OCI-M1 (cell line): ENCODE measurements at regions not wholly inside any gene's neighbourhood (a gene's known extent, or its start where the extent isn't known, plus 50 kb on each side); places are given as distances from the start of the nearest gene placed in this dataset.

Source experiments
- DNase-seq: peaks from one replicate; lab custom pipeline; 2025; lab: John Stamatoyannopoulos, UW

DNA sequence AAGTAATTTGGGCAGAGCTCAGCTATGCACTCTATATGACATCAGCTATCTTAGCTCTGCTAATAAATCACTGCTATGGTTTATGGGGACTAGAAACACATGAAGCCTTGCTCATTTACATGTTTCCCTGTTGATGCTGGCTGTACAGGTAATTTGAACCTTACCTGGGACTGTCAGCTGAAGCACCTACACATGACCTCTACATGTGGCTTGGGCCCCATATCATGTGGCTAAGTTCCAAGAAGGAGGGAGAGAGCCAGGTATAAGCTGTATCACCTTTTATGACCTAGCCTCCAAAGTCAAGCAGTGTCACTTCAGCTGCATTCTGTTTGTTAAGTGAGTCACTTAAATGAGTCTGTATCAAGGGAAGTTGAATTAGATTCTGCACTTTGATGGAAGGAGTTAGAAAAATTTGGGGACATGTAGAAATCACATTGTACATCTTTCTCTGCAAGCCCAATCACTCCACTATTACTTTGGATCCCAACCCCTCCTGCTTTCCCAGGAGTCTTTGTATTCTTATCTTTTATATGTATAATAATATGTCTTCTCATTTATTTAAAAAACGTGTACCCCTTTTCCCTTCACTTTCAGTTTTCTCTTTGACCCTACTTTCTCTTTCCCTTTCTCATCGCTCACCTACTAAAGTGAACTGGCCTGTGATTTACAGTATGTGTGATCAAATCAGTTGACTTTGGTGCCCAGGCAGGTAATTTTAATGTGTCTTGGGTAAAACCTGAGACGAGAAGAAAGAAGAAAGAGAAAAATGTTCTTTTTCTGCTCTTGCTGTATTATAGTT lies 53.4 kb upstream of the PRKACB start:
- peak; percentile 39 for DNase-seq

DNA sequence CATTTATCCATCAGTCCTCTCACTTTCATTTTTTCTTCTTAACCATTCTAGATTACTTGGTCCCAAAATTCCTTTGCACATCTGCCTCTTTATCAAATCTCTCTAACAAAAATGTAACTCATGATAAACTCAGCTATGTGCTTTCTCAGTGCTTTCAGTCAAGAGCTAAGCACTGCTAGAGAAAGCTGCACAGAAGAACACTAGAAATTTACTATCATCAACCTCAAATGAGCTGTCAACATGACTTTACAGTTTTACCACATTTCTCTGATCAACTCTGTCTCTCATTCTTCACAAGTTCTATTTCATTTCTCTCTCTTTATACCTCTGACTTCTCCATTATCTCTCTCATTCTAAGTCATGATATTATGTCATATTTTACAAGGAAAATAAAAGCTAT lies 54.2 kb upstream of the PRKACB start:
- DNase-seq = peak; percentile 33

DNA sequence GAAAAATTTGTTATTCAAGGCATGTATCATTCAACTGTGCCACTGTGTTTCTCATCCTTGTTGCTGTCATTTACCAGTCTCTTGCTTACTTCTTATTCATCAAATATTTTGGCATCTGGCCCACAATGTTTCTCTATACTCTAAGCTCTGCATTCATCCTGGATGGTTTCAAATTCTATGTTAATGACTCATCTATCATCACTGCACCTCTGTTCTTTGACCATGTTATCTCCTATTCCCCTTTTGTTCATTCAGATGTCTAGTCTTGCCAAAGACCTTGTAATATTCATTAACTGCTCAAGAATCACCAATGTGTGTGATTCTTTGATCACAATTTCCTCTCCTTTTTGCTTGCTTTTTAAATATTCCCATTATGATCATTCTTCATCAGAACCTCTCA lies 54.6 kb upstream of the PRKACB start:
- DNase-seq = peak; percentile 49

DNA sequence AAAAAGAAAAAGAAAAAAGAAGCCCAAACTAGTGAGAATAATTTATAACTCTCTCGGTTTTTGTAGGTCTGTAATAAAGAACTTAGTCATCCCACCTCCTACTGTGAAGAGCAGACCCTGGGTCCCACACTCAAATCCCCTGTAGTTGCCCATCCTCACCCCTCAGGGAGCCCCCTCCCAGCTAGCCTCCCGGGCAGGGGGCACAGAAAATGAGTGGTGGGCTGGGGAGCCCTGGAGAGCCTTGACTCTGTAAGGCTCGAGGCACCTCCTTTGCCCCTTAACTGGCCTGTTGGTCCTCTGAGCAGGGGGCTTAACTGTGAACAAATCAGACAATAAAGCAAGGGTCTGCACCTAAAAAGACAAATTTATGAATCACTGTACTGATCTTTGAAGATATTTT lies 57.5 kb upstream of the PRKACB start:
- no peak for DNase-seq

DNA sequence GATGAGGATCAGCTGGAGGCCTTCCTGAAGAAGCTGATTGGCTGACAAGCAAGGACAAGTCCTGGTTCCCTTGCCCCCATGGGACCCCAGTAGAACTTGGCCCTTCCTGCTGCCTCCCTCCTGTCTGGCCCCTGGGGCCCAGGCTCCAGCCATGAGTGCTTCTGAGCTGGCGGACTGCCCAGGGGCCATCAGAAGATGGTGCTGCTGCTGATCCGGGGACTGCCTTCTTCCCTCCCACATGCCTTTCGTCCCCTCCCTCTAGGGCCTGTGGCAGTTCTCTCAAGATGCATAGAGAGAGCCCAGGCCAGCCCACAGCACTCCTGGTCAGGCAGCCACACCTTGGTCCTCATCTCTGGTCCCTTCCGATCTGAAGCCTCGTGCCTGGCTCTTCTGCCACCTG lies 57.9 kb upstream of the PRKACB start:
- DNase-seq = no peak

DNA sequence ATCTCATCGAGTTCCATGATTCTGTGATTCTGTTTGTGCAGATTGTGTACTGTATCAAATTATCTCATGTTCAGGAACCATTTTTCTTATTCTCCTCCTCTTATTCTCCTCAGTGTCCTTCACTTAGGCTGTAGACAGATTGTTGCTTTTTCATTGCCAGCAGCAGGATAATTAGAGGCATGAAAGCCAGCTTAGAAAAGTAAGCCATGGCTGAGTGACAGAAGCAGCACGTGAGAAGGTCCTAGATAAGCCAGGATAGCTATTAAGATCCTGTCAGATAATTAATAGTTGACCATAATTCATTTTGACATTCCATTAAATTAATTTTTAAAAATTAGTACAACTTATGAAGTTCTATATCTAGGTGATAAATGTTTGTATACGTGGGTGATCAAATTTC lies 60.8 kb upstream of the PRKACB start:
- DNase-seq = no peak

DNA sequence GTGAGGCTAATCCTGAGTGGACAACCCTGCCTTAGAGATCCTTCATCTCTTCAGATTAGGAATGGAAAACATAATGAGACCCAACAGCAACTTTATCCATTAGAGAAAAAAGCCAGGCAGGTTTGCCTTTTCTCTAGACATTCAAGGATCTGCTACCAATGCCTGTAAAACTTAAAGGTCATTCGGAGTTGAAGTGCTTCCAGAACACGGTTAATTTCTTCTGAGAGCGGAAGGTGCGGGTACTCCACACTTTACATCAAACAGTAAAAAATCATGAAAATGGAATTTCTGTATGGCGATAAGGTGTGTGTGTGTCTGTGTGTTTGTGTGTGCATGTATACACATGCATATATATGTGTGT lies 65.2 kb upstream of the PRKACB start:
- DNase-seq = no peak

DNA sequence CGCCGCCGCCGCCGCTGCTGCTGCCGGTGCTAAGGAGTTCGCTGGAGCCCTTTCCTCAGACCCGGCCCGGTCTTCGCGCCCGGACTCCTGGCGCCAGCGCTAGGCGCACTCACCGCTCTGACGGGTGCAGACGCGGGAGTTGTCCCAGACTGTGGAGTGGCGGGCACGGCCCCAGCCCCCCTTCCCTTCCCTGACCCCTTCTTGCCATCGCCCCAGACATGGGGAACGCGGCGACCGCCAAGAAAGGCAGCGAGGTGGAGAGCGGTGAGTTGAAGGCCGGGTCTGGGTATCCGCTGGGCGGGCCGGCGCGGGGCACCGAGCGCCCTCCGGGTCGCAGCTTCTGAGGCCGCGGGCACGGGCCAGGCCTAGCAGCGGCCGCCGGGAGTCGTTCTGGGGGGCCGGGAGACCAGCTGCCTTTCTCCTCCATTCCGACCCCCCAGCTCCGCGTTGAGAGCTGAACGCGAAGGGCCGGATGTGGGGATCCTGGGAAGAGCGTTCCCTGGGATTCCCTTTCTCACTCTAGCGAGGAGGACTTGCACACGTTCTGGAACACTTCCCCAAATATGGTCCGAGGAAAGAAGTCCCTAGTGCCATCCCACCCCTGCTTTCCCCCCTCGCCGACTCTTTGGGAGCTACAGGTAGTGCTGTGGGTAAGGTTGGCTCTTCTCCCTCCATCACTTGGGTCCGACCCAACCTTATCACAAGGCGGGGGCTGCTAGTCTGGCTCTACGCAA lies 65.8 kb upstream of the PRKACB start:
- peak; percentile 50 for DNase-seq

DNA sequence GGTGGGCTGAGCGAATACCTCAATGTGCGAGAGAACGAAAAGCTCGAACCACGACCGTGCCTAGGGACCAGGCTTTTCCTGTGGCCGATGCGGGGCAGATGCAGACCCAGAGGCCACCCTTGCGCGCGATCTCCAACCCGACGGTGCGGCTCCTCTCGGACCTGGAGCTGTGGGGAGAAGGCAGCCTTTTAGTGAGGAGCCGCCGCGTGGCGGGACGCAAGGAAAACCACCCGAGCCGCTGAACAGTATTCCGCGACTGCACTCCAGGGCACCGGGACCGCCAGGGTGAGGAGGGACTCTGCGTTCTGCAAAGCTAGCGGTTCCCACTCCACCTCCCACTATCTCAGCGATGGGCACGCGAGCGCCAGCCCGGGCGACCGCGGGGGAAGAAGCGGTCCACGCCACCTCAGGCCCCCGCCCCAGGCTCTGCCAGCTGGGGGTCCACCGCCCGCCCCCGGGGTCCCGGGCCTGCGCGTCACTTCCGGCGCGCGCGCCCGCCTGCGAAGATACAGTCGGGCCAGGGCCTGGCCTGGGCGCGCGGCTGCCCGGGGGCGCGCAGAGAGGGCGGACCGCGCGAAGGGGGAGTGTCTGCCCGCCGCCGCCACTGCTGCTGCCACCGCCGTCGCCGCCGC lies 66.5 kb upstream of the PRKACB start:
- peak; percentile 85 for DNase-seq

DNA sequence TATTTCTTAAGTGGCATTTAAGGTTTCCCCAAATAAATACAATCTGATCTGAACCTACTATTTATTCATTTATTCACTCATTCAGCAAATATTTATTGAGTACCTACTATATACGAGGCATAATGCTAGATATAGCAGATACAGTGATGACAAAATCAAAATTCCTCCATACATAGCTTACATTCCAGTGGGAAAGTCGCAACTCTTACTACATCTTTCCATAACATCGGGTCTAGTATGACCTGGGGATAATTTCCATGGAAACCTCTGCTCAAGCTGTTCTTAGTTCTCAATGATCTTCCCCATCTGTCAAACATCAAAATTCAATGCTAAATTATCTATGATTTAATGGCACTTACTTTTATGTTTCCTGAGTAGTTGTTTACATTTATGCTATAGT lies 70.8 kb upstream of the PRKACB start:
- no peak for DNase-seq

DNA sequence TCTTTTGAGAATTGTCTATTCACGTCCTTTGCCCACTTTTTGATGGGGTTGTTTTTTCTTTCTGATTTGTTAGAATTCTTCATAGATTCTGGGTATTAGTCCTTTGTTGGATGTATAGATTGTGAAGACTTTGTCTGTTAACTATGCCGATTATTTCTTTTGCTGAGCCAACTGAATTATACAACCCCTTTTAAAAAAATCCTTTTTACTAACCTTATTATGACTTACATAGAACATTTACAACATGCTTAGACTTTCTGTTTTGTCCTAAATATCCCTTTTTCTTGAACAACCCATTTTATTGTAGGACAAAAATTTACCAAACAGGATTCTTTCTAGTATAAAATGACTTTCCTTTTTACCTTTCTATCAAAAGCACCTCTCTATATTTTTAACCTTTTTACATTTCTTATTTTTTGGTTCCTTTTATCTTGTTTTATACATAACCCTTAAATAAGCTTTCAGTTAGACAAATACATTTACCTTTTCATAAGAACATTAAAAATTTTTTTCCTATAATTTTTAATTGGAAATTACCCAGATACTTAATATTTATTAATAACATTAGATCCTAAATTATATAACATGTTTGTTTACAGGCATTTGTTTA lies 70.4 kb upstream of the TTLL7 start:
- peak; percentile 68 for DNase-seq

DNA sequence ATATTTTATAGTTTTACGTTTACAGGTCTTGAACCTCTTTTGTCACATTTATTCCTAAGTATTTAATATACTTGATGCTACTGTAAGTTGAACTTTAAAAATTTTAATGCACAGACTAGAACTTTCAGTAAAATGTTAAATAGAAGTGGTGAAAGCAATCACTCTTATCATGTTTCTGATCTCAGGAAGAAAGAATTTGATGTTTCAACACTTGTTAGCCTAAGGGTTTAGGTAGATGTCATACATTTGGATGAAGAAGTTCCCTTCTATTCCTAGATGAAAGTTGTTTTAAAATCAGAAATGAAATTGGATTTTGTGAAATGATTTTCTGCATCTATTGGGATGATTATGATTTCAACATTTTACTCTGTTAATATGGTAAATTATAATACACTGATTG lies 63.6 kb upstream of the TTLL7 start:
- DNase-seq = no peak

DNA sequence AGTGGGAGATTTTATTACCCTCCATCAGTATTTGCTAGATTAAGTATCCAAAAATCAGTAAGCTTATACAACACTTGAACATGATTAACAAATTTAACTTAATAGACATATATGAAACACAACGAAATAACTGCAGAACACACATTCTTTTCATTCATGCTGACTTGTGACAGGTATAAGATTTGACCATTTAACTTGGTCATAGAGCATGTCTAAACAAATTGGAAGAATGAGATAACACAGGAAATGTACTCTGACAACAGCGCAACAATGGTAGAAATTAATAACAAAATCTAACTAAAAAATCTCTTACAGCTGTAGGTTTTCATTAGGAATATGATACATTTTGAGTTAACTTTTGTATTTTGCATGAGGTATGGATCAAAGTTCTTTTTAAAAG lies 62.4 kb upstream of the TTLL7 start:
- no peak for DNase-seq

DNA sequence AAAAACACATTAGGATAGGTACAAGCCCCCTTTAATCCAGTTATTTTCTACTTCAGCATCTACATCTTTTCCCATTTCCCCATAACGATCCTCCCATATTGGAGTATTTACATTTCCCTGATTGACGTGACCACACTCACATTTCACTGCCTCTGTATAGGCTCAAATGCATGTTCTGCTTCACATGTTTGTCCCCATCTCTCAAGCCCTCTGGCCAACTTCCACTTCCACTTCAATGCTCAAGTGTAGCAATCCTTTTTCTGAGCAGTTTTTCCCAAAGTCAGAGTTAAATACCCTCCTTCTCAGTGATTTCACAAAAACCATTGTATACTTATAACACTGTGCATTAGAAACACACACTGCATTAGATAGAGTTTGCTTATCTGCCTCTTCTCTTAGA lies 61.8 kb upstream of the TTLL7 start:
- no peak for DNase-seq

DNA sequence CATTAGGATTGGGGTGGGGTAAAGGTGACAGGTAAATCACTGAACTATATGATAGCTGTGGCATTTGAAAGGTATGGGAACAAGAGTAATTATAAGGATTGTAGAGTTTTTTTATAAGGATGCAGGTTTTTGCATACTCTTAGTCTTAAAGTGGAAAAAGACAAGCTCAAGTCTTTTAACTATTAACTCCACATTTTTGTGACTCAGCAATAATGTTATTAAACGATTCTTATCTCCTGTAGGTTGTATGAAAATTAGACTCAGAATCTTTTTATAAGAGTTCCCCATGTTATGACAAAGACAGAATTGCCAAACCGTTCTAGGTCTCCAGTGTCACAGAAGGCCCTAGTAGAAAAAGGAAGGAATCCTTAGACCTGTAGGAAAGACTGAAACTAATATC lies 49.9 kb upstream of the TTLL7 start:
- no peak for DNase-seq
